ENCODE measurements at regions not wholly inside any gene's neighbourhood (a gene's known extent, or its start where the extent isn't known, plus 50 kb on each side); places are given as distances from the start of the nearest gene placed in this dataset.

GRCh38 chr9:86460216-86461002, 106.2 kb upstream of the TUT7 start:
- TF ChIP-seq CTCF (IDR thresholded peaks at IDR 0.05), result no peak
- no peak for TF ChIP-seq EZH2 (IDR thresholded peaks at IDR 0.05; ENCODE audit: borderline replicate concordance, insufficient read depth, low read depth, low read length, poor library complexity, severe bottlenecking)
